Mucosa of rectum (tissue), 2 donors: ENCODE measurements at regions not wholly inside any gene's neighbourhood (a gene's known extent, or its start where the extent isn't known, plus 50 kb on each side); places are given as distances from the start of the nearest gene placed in this dataset.

Experiments used
- H3K27ac ChIP-seq, 2 donors: one replicate each; pipeline ENCODE4 v1.7.0; 2013; ENCODE audit warnings: inconsistent platforms in 2 of 2, low read depth in 2 of 2, low read length in 2 of 2
- H3K27me3 ChIP-seq, 2 donors: one replicate each; pipeline ENCODE4 v1.7.0; 2013; ENCODE audit warnings: low read length in 2 of 2; ENCODE audit not compliant: control insufficient read depth in 2 of 2, insufficient read depth in 2 of 2
- H3K36me3 ChIP-seq, 2 donors: one replicate each; pipeline ENCODE4 v1.7.0; 2013; ENCODE audit warnings: low read length in 2 of 2; ENCODE audit not compliant: control insufficient read depth in 2 of 2, insufficient read depth in 2 of 2
- H3K4me1 ChIP-seq, 2 donors: one replicate each; pipeline ENCODE4 v1.7.0; 2013; ENCODE audit warnings: low read length in 2 of 2, mild to moderate bottlenecking in 1 of 2; ENCODE audit not compliant: control insufficient read depth in 2 of 2, insufficient read depth in 2 of 2
- H3K4me3 ChIP-seq, 2 donors: one replicate each; pipeline ENCODE4 v1.7.0; 2013; ENCODE audit warnings: low read length in 2 of 2
- H3K9ac ChIP-seq, 2 donors: one replicate each; pipeline ENCODE4 v1.7.0; 2013; ENCODE audit warnings: low read length in 2 of 2, low read depth in 1 of 2, mild to moderate bottlenecking in 1 of 2
- H3K9me3 ChIP-seq, 2 donors: one replicate each; pipeline ENCODE4 v1.7.0; 2013; ENCODE audit warnings: low read length in 2 of 2; ENCODE audit not compliant: control insufficient read depth in 2 of 2
- donor health status: healthy.
- donor health status: Normal muscosa, but diverticular disease.

DNA sequence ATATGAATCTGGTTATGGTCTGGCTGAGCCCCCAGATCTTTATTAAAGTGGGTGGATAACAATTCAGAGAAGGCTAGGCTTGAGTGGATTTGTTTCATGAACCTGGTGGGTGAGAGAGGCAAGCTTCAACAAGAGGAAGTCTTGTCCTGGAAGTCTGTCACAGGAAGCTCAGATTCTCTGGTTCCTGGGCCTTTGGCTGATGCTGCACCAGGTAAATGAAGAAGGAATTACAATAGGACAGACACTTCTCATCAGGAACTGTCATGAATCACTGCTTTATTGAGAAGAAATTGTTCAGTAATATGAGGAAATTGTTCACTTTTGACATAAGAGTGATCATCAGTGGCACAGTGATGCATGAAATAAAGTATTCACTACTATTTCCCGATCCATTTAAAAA is 167.6 kb upstream of the ELL2 start:
- Histone ChIP-seq H3K36me3 (no peaks in the 10 kb centered on the region), H3K9me3 (no peaks in the 10 kb centered on the region), H3K27ac (no peak overlapping the region)

GRCh38 chr5:96128204-96128864 is 166.7 kb upstream of the ELL2 start:
- Histone ChIP-seq H3K27me3 (no peaks in the 10 kb centered on the region), H3K4me3 (no peak overlapping the region), H3K36me3 (no peaks in the 10 kb centered on the region), H3K9ac (no peak overlapping the region), H3K9me3 (no peaks in the 10 kb centered on the region), H3K27ac (no peak overlapping the region), H3K4me1 (no peaks in the 10 kb centered on the region)

More for the DNA sequence above, 167.6 kb upstream of the ELL2 start:
- Histone ChIP-seq H3K4me1 (no peaks in the 10 kb centered on the region), H3K27me3 (no peaks in the 10 kb centered on the region), H3K9ac (no peak overlapping the region), H3K4me3 (no peak overlapping the region)

DNA sequence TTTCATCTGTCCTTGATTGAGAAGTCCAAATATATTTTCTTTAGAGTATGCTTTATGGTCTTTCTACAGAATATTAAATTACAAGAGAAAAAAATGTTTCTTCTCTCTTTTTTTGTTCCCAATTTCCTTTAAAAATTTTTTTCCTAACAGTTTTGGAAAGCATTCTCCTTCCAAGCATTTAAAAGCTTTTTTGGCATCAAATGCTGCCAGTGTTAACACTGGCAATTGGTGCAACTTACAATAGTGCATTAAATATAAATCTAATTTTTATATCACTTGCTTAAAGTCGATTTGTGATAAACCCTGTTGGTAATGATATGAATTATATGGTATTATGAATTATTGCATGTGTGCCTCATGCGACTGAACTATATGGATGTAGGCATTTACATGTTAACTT is 165.9 kb upstream of the ELL2 start:
- Histone ChIP-seq H3K4me3 (no peak overlapping the region), H3K9ac (no peak overlapping the region), H3K27ac (no peak overlapping the region), H3K9me3 (no peaks in the 10 kb centered on the region), H3K4me1 (no peaks in the 10 kb centered on the region), H3K36me3 (no peaks in the 10 kb centered on the region), H3K27me3 (no peaks in the 10 kb centered on the region)

DNA sequence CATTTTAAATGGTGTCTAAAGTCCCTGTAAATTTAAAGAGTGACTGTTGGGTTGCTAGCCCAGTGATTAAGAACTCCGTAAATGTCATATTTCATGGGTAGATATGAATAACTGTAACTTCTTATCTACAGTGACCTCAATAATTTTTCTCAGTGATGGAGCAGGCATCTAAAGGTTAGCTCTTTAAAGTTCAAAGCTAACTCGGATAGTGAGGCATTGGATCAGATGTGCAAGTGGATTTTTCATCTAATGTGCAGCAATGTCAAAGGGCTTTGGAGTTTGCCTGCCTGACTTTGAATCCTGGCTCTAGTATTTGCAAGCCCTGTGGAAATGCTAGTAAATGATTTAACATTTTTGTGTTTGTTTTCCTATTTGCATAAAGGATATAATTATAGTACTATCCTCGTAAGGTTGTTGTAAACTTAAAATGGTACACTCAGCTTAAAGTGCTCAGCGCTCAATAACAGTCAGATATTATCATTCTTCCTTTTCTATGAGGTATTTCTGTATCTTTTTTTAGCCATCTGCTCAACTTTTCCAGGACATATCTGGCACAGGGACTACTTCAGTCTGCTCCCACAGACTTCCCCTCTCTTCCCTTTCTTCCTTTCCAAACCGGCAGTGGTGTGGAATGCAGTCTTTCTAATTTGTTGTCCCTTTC is 163.7 kb upstream of the ELL2 start:
- no peaks in the 10 kb centered on the region for H3K4me1 ChIP-seq
- no peaks in the 10 kb centered on the region for H3K9me3 ChIP-seq
- H3K27me3 ChIP-seq = no peaks in the 10 kb centered on the region
- H3K36me3 ChIP-seq = no peaks in the 10 kb centered on the region
- H3K27ac ChIP-seq = no peak overlapping the region
- H3K9ac ChIP-seq = no peak overlapping the region
- H3K4me3 ChIP-seq = peak overlapping the region in 1 of 2 donors; percentile 14

DNA sequence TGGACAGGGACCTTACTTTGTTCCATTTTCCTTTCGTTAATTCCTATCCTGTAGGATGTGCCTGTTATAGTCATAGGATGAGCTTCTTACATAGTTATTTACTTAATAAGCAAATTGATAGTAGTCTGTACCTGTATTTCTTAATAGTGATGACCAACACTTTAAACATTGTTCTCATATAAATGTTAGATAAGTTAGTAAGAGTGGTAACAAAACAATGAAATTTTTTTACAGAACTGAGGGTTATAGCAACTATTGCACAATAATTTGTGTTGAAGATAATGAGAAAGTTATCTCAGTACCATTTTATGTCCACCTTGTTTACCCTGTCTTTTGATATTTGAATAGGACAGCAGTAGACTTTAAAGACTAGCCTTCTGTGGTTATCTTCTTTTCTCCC is 162.9 kb upstream of the ELL2 start:
- Histone ChIP-seq H3K4me3 (no peak overlapping the region), H3K27me3 (no peaks in the 10 kb centered on the region), H3K4me1 (no peaks in the 10 kb centered on the region), H3K9ac (no peak overlapping the region), H3K27ac (no peak overlapping the region), H3K9me3 (no peaks in the 10 kb centered on the region), H3K36me3 (no peaks in the 10 kb centered on the region)

DNA sequence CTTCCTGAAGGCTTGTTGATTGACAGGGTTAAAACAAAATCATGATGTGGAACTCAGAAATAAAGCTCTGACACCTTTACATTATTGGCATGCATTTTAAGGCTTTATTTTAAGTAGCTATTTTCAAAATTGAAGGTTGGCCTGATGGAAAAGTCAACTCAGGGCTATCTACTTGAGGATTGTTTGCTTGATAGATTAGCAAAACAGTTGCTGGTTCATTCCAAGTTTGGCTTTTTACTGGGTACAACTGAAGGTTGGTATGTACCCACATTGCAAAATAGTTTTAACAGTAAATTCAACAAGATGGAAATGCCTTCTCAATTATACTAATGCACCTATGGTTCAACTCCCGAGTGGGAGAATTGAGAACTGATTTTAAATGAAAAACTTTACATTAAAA is 161.8 kb upstream of the ELL2 start:
- no peak overlapping the region for H3K27ac ChIP-seq
- no peaks in the 10 kb centered on the region for H3K4me1 ChIP-seq

GRCh38 chr5:96121364-96121763 is 159.7 kb upstream of the ELL2 start:
- Histone ChIP-seq H3K27me3 (no peaks in the 10 kb centered on the region), H3K27ac (no peak overlapping the region), H3K4me1 (no peaks in the 10 kb centered on the region), H3K9ac (no peak overlapping the region), H3K9me3 (no peaks in the 10 kb centered on the region), H3K4me3 (no peak overlapping the region), H3K36me3 (no peaks in the 10 kb centered on the region)

More for the DNA sequence above, 161.8 kb upstream of the ELL2 start:
- Histone ChIP-seq H3K36me3 (no peaks in the 10 kb centered on the region), H3K27me3 (no peaks in the 10 kb centered on the region), H3K9ac (no peak overlapping the region), H3K9me3 (no peaks in the 10 kb centered on the region), H3K4me3 (no peak overlapping the region)

- Histone ChIP-seq H3K27me3 (no peaks in the 10 kb centered on the region), H3K27ac (no peak overlapping the region), H3K9ac (no peak overlapping the region), H3K4me3 (no peak overlapping the region), H3K36me3 (no peaks in the 10 kb centered on the region), H3K9me3 (no peaks in the 10 kb centered on the region), H3K4me1 (no peaks in the 10 kb centered on the region)
Measured at GRCh38 chr5:96120120-96120519, 158.5 kb upstream of the ELL2 start.

- Histone ChIP-seq H3K4me3 (no peak overlapping the region), H3K27ac (no peak overlapping the region), H3K9me3 (no peaks in the 10 kb centered on the region), H3K36me3 (no peaks in the 10 kb centered on the region), H3K27me3 (no peaks in the 10 kb centered on the region), H3K9ac (no peak overlapping the region), H3K4me1 (no peaks in the 10 kb centered on the region)
Measured at GRCh38 chr5:96117771-96118651, 156.4 kb upstream of the ELL2 start.

GRCh38 chr5:96115147-96115807 is 153.6 kb upstream of the ELL2 start:
- Histone ChIP-seq H3K9ac (no peak overlapping the region), H3K9me3 (no peaks in the 10 kb centered on the region), H3K27ac (no peak overlapping the region), H3K36me3 (no peaks in the 10 kb centered on the region), H3K4me3 (no peak overlapping the region), H3K4me1 (no peaks in the 10 kb centered on the region), H3K27me3 (no peaks in the 10 kb centered on the region)
